ENCODE measurements at regions not wholly inside any gene's neighbourhood (a gene's known extent, or its start where the extent isn't known, plus 50 kb on each side); places are given as distances from the start of the nearest gene placed in this dataset.

DNA sequence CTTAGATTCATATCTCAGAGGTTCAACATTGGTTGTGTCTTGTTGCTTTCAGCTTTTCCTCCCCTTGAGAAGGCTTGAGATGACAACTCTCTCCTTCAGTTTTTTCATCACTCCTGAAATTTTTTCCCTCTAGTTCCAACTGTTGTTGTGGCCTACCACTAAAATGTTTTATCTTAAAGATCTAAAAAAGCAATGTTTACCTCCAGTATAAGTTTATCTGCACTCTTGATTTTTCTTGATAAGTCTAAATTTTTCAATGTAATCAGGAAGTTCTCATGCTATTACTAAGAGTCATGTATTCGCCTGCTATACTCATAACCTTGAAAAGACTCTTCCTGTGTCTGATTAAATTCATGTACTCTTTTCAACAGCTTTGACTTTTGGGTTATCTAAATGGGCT lies 366.3 kb upstream of the TFPI start:
- no peaks in the 10 kb centered on the region for H3K9me3 ChIP-seq (ENCODE audit: control insufficient read depth, insufficient read depth, low read length)
- no peak overlapping the region for H4K5ac ChIP-seq (ENCODE audit: low read depth, low read length)
- no peak overlapping the region for H2AK9ac ChIP-seq (replicated peaks; ENCODE audit: low read depth, low read length, poor library complexity)
- intact Hi-C loops (cut with micrococcal nuclease) = no loop called here
- H2BK120ac ChIP-seq (ENCODE audit: low read depth, low read length) = no peak overlapping the region
- ChIA-PET CTCF (no interaction called here), POLR2A (ENCODE audit: unreplicated experiment) (no interaction called here)
- no TSS peak for BruUV-seq (replicated peaks)
- dilution Hi-C loops (cut with HindIII; ENCODE audit: low sequenced_read_pairs, unreplicated experiment) = no loop called here
- no peak overlapping the region for H3K56ac ChIP-seq (ENCODE audit: extremely low read depth, insufficient read depth, low read length)
- no peak overlapping the region for H3K4me3 ChIP-seq (ENCODE audit: insufficient read depth, low read depth, low read length)
- H2AK5ac ChIP-seq (ENCODE audit: low read depth, low read length) = no peak overlapping the region
- H3K4me2 ChIP-seq (ENCODE audit: low read depth, low read length) = no peak overlapping the region
- H2BK5ac ChIP-seq (ENCODE audit: low read depth, low read length, poor library complexity, severe bottlenecking) = no peak overlapping the region
- no peak overlapping the region for H4K8ac ChIP-seq (ENCODE audit: low read depth in 2 of 2, low read length in 2 of 2)
- H3K4me1 ChIP-seq (ENCODE audit: control insufficient read depth, insufficient read depth, low read length) = no peaks in the 10 kb centered on the region; the same call in 1 of the 2 replicates
- H2AFZ ChIP-seq (replicated peaks; ENCODE audit: low read length, poor library complexity) = no peak overlapping the region
- H3K23ac ChIP-seq (ENCODE audit: low read depth, low read length) = no peak overlapping the region
- H2BK20ac ChIP-seq (ENCODE audit: low read depth, low read length) = no peak overlapping the region
- no peak for TF ChIP-seq POLR2A (IDR thresholded peaks at IDR 0.05; ENCODE audit: low read depth, low read length)
- no peak for TF ChIP-seq BHLHE40 (IDR thresholded peaks at IDR 0.05; ENCODE audit: low read depth, low read length)
- TF ChIP-seq RAD21 (IDR thresholded peaks at IDR 0.05; ENCODE audit: low read length) = no peak
- TF ChIP-seq RCOR1 (IDR thresholded peaks at IDR 0.05; ENCODE audit: insufficient replicate concordance, low read length) = no peak
- no peak for TF ChIP-seq MXI1 (IDR thresholded peaks at IDR 0.05; ENCODE audit: borderline replicate concordance, low read depth, low read length)
- TF ChIP-seq, protein P1, sequence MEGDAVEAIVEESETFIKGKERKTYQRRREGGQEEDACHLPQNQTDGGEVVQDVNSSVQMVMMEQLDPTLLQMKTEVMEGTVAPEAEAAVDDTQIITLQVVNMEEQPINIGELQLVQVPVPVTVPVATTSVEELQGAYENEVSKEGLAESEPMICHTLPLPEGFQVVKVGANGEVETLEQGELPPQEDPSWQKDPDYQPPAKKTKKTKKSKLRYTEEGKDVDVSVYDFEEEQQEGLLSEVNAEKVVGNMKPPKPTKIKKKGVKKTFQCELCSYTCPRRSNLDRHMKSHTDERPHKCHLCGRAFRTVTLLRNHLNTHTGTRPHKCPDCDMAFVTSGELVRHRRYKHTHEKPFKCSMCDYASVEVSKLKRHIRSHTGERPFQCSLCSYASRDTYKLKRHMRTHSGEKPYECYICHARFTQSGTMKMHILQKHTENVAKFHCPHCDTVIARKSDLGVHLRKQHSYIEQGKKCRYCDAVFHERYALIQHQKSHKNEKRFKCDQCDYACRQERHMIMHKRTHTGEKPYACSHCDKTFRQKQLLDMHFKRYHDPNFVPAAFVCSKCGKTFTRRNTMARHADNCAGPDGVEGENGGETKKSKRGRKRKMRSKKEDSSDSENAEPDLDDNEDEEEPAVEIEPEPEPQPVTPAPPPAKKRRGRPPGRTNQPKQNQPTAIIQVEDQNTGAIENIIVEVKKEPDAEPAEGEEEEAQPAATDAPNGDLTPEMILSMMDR (conservative IDR thresholded peaks at IDR 0.05; ENCODE audit: low read depth, low read length) = no peak
- TF ChIP-seq CHD1 (IDR thresholded peaks at IDR 0.05; ENCODE audit: low read depth, low read length) = no peak
- TF ChIP-seq FOS (IDR thresholded peaks at IDR 0.05; ENCODE audit: low read depth, low read length) = no peak
- TF ChIP-seq, protein P2, sequence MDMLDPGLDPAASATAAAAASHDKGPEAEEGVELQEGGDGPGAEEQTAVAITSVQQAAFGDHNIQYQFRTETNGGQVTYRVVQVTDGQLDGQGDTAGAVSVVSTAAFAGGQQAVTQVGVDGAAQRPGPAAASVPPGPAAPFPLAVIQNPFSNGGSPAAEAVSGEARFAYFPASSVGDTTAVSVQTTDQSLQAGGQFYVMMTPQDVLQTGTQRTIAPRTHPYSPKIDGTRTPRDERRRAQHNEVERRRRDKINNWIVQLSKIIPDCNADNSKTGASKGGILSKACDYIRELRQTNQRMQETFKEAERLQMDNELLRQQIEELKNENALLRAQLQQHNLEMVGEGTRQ (IDR thresholded peaks at IDR 0.05; ENCODE audit: low read depth, low read length) = no peak
- no peak for TF ChIP-seq SMC3 (IDR thresholded peaks at IDR 0.05; ENCODE audit: low read depth, low read length)
- no peak for TF ChIP-seq NFE2L2 (IDR thresholded peaks at IDR 0.05; ENCODE audit: low read depth, low read length)
- TF ChIP-seq MAFK (IDR thresholded peaks at IDR 0.05; ENCODE audit: low read depth, low read length) = no peak
- no peak for TF ChIP-seq RFX5 (IDR thresholded peaks at IDR 0.05; ENCODE audit: low read depth, low read length)
- TF ChIP-seq, protein P3, sequence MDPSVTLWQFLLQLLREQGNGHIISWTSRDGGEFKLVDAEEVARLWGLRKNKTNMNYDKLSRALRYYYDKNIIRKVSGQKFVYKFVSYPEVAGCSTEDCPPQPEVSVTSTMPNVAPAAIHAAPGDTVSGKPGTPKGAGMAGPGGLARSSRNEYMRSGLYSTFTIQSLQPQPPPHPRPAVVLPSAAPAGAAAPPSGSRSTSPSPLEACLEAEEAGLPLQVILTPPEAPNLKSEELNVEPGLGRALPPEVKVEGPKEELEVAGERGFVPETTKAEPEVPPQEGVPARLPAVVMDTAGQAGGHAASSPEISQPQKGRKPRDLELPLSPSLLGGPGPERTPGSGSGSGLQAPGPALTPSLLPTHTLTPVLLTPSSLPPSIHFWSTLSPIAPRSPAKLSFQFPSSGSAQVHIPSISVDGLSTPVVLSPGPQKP (IDR thresholded peaks at IDR 0.05; ENCODE audit: borderline replicate concordance, low read depth, low read length) = no peak
- TF ChIP-seq MAZ (IDR thresholded peaks at IDR 0.05; ENCODE audit: borderline replicate concordance, low read depth, low read length) = no peak
- no peaks in the 10 kb centered on the region for H3K27me3 ChIP-seq (ENCODE audit: control insufficient read depth, insufficient read depth, low read length)
- DNase-seq = no peak
- no CpG with 5 or more reads among the region's 1 CpG for WGBS, 2 experiments (ENCODE audit: extremely low coverage in 2 of 2, insufficient read length in 1 of 2)
- in situ Hi-C loops (cut with MboI; ENCODE audit: low sequenced_read_pairs) = no loop called here
- ATAC-seq (ENCODE audit: low read depth) = no peak
- H3K18ac ChIP-seq (ENCODE audit: low read depth, low read length) = no peak overlapping the region
- H3K14ac ChIP-seq (replicated peaks; ENCODE audit: low read depth, low read length) = no peak overlapping the region
- H3K9ac ChIP-seq (ENCODE audit: low read depth, low read length) = no peak overlapping the region
- H2BK15ac ChIP-seq (ENCODE audit: low read depth, low read length) = no peak overlapping the region
- H3K9me1 ChIP-seq (ENCODE audit: insufficient read depth, low read length) = 0 out of 2 replicates have a peak, but pooled peaks cover 4% of the 10 kb centered on the region
- H4K20me1 ChIP-seq (ENCODE audit: insufficient read depth, low read length) = no peaks in the 10 kb centered on the region
- no peak overlapping the region for H3K27ac ChIP-seq (ENCODE audit: insufficient read depth, low read length)
- no peaks in the 10 kb centered on the region for H3K79me1 ChIP-seq (ENCODE audit: low read depth in 1 of 2, low read length in 2 of 2)
- H3K36me3 ChIP-seq (ENCODE audit: control insufficient read depth, insufficient read depth, low read length) = no peaks in the 10 kb centered on the region
- H4K91ac ChIP-seq (ENCODE audit: insufficient read depth, low read depth, low read length) = no peak overlapping the region
- H3K4ac ChIP-seq (ENCODE audit: low read depth, low read length) = no peak overlapping the region
